CD4-positive, alpha-beta T cell treated with Interleukin-4 for 1 hour (primary cell): ENCODE measurements at regions not wholly inside any gene's neighbourhood (a gene's known extent, or its start where the extent isn't known, plus 50 kb on each side); places are given as distances from the start of the nearest gene placed in this dataset.

Source experiments
- DNase-seq, 2 donors: peaks; one replicate each; pipeline ENCODE4 v3.0.0-alpha.2; 2020 to 2022

DNA sequence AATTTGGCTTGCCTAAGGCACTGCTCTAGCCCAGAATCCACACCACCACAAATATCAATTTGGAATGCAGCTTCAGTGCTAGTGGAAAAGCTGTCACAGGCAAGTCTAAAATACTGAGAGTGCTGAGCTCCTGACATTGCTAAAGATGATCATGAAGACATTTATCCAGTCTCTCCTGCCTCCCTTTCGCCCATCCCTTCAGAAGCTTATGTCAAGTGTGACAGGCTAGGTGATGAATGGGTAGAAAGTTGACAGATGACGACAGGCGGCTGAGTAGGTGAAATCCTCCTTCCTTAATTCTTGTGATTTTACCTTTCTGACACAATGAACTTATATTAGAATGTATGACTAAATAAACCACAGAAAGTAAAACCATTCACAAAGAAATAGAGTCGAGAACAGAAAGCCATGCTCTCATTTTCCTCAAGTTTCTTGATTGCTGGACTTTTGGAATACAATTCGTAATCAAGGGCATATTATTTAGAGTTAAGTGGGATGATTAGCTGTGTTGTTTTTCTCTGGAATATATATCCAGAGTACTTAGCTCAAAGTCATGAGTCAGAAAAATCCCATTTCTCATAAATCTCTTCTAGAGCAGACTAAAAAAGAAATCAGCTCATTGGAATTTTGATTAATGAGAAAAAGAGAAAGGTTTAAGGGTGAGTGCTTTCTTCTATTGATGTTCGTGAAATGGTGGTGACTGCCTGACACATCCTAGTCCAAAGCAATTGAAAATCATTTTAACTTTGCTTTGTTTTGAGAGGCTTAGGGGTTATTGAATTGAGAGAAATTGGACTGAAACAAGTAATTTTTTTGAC, 1228.2 kb upstream of the CITED2 start:
- DNase-seq: no peak

DNA sequence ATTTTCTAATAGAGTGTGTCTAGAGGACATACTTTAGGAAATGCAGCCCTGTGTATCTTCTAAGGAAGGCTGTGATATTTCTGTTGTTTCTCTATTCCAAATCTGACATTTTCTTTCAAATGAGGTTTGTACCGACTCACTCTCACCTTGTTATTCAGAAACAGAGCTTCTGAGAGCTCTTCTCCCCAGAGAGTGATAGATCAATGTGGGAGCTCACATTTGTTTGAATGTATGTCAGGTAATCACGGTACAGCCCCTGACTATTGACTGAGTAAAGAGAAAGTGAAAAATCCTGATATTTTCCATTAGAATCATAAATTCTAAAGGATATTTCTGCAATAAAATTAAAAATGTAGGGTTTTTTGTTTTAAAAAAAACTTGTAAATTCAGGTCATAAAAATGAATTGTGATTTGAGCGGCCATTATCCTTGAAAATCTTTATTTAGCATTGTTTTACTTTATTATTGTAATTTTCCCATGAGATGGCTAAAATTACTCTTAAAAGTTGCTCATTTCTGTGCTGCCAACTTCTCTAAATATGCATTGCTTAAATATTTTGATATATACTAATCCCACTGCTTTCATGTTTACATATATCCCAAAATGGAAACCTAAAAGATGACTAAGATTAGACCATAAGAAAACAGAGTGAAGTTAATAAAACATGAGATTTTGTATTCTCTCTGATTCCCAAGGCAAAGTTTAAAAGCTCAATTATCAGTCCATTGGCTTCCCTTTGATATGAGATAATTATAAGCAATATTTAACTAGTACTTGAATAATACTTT, 1226.8 kb upstream of the CITED2 start:
- no peak for DNase-seq

DNA sequence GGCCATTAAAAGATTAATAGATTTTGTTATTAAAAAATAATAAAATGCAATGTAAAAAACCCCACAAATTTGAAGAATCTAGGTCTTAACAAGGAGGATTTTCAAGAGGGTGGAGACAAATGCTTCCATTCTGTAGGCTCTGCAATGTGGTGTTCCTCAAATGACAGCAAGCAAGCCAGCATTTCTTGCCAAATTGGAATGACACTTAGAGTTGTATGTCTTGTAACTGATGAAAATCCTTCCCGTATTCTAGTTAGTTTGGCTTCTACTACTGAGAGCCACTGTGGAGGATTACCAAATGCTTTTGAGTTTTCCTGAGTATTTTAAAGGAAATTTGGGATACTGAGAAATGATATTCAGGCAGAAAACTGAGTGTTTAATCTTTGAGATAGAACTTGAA, 1225.5 kb upstream of the CITED2 start:
- no peak for DNase-seq

DNA sequence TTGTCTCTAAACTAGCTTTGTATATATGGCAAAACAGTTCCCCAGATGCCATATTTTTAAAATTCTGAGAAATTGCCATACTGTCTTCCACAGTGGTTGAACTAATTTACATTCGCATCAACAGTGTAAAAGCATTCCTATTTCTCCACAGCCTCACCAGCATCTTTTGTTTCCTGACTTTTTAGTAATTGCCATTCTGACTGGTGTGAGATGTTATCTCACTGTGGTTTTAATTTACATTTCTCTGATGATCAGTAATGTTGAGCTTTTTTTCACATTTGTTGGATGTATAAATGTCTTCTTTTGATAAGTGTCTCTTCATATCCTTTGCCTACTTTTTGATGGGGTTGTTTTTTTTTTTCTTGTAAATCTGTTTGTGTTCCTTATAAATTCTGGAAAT, 1222.7 kb upstream of the CITED2 start:
- no peak for DNase-seq

DNA sequence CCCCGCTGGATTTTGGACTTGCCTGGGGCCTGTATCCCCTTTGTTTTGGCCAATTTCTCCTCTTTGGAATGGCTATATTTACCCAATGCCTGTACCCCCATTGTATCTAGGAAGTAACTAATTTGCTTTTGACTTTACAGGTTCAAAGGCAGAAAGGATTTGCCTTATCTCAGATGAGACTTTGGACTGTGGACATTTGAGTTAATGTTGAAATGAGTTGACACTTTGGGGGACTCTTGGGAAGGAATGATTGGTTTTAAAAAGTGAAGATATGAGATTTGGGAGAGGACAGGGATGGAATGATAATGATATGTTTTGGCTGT, 1220.3 kb upstream of the CITED2 start:
- DNase-seq: no peak

DNA sequence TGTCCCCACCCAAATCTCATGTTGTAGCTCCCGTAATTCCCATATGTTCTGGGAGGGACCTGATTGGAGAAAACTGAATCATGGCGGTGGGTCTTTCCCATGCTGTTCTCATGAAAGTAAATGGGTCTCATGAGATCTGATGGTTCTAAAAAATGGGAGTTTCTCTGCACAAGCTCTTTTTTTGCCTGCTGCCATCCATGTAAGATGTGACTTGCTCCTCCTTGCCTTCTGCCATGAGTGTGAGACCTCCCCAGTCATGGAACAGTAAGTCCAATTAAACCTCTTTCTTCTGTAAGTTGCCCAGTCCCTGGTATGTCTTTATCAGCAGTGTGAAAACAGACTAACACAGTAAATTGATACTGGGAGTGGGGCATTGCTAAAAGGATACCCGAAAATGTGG, 1218.4 kb upstream of the CITED2 start:
- no peak for DNase-seq

DNA sequence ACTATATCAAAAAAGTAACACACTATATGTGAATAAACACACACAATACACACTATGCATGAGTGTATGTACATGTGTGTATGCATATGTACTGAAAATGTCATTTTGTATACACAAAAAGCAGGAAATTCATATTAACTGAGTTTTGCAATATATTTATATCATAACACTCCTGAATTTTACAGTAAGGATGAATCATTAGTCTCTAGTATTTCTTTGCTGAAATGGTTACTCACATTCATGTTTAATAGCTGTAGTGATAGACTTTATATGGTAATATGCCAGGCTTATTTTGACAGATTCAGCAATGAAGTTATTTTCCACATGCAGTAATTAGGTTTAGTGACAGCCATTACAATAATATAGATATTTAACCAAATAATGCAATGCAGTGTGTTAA, 1216.2 kb upstream of the CITED2 start:
- DNase-seq: no peak

DNA sequence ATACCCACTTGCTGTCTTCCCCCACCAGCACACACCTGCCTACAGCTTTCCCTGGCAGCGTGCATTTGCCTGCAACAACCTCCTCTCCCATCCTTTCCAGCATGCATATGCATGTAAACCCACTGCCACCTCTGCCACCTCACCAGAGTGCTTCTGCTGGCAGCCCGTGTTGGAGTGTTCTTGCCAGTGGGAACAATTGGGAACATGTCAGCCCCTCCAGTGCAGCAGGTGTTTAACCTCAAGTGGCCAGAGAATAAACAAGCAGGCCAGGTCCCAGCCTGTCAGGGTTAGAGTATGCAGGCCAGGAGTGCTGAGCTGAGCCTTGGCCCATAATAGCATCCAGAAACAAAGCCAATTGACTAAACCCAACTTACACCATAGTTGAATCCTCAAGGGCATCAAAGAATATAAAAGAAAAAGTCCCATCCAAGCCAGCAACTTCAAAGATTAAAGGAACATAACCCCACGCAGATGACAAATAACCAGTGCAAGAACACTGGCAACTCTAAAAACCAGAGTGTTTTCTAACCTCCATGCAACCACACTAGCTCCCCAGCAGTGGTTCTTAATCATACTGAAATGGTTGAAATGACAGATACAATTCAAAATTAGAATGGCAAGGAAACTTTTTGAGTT, 1212.1 kb upstream of the CITED2 start:
- DNase-seq: no peak

DNA sequence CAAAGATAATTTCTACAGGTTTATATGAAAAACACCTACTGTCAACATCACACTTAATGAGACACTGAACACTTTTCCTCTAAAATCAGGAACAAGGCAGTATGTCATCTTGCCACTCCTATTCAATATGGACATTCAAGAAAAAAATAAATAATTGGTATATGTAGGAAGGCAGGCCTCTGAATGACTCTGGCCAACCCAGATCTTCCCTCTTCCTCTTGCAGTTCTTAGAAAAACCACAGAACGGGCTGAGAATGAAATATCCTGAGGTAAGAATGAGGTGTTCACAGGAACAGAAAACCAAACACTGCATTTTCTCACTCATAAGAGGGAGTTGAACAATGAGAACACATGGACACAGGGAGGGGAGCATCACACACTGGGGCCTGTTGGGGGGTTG, 1207.2 kb upstream of the CITED2 start:
- DNase-seq: no peak

DNA sequence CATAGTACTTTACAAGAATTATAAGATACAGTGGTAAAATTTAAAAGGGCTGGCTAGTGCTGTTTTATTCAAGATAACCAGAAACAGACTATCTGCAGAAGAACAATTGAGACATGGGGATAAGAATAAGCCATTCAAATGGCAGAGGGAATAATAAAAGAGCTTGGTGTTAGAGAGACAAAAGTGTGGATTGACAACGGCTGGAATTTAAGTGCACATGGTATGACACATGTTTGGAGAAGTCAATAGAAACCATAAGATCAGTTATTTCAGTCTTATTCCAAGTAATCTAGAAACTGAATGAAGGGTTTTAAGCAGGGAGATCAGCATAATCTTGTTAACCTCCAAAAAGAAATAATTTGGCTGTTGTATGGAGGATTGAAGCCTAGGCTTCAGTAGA, 1205.5 kb upstream of the CITED2 start:
- DNase-seq: no peak

DNA sequence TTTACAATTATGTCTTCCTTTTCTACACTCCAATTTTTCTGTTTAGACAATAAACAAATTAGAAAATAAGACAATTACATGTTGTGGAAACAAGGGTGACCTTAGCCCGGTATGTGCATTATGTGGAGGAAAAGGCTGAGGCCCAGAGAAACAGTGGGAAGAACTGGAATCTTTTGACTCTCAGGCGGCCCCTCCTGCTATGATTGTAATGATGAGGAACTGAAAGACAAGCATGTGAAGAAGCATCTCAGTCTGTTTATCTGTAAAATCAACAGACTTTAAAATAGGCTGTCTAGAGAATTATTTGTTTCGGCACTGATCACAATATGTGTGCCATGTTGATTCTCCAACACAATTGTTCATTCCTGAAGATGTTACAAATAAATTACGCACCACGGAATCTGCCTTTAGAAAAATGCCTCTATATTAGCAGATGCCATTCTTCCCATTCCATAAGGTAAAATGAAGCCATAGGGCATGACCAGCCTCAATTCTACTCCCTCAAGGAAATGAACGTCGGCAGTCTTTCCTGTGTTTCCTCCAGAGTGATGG, 1201.6 kb upstream of the CITED2 start:
- no peak for DNase-seq

DNA sequence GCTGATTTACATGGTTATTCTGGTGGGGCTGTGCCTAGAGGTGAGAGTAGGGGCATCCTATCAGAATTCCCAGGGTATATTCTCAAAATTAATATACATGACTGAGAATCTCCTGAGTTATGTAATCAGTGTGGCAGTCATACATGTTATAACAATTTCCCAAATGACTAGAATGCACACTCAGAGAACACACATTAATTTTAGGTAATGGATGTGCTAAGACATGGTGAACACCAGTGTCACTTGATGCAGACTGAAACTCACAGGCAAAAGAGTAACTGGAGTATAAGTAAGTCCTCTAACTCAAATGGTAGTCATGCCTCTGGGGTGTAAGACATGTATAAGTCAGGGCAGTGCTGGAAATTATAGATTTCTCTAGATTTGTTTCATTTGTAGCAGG, 1198.4 kb upstream of the CITED2 start:
- no peak for DNase-seq

DNA sequence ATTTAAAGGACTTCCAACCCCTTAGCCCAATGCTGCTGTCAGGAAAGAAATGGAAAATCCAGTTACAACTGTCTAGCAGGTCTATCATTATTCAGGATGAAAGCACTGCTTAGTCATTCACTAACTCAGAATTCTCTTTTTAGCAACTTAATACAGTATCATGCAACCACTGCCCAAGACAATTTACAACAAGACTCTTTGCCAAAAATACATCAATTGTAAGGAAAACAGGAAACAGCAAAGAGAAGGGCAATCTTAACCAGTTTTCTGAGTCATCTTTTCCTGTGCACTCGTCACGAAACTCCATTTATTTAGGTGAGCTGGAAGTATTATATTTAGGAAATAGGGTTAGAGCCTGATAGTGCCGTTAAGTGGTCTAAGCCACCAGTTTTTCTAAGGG, 1197.7 kb upstream of the CITED2 start:
- no peak for DNase-seq

DNA sequence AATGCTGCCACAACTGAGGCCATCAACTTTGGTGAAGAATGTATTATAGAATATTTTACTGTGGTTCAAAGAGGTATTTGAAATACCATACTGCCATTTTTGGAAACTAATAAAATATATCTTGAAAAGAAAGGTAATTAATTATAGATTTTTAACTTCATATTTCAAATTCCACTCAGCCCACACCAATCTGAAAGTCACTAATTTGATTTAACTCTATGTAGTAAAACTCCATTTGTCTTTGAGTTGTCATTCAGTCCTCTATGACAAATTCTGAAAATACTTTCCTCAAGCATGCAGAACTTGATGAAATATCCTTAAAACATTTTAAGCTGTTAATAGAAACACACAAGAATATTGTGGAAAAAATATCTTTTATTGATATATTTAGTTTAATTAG, 1196.7 kb upstream of the CITED2 start:
- no peak for DNase-seq

DNA sequence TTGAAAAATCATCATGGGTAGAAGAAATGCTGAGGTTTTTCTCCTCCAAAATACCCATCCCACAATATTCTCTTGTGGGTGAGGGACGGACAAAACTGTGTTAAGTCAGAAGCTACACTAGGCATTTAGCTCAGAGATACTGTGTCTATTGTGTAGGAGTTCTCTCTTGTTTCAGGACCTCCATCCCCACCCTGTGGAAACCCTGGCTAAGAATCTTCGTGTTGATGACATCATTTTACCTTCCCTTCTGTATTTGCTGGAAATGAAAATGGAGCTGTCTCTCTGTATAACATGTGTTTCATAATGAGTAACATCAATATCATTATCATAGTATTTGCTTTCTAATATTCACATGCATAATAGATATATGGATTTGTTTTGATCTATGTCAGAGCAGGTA, 1193.0 kb upstream of the CITED2 start:
- DNase-seq: no peak

DNA sequence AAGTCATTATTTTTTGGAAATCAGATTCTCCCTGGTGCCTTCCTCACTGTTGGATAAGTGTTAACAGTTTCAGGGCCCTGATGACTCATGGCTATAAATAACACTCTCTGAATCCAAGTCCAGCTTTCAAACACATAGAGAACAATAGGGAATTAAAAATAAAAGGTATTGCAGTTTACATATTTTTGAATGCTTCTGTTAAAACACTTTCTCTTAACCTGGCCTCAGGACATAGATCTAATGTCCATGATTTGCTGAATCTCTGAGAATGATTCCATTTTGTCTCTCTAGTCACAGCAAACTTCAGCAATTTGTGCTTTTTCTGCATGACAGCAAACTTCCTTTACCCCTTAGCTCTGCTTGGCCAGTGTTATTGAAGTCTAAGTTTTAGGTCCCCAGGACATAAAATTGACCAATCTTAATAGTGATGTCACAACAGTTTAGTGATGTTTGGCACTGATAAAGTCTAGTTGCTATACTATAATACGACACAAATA, 1192.4 kb upstream of the CITED2 start:
- DNase-seq: no peak

DNA sequence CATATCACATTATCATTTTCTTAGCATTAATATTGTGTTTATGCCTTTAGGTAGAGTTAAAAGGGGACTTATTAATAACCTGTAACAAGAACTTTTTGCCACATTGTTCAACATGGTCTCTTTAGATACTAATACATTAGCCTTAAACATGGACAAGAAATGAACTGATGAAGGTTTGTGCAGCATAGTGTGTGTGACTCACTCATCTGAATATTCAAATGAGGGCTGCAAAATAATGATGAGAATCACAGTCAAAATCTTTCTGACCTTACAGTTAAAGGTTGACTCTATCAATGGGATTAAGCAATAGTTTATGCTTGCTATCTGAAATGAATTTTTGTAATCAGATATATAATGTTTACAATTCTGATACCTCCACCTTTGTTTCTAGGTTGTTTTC, 1189.3 kb upstream of the CITED2 start:
- no peak for DNase-seq

DNA sequence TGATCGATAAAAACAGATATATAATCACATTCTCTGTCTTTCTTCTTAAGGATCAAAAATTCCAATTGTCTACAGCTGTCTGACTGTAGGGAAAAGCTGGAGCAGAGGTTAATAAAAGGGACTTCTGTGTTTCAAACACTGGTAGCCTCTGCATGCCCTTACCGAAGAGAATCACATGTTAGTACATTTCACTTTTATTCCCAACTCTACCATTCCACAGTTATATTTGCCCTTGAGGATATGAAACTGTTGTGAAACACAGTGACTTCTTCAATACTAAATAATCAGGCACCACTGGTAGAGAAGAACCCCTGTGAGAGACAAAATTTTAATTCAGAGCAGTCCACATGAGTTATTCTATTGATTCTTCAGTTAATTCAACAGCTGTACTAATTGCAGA, 1187.3 kb upstream of the CITED2 start:
- DNase-seq: no peak

DNA sequence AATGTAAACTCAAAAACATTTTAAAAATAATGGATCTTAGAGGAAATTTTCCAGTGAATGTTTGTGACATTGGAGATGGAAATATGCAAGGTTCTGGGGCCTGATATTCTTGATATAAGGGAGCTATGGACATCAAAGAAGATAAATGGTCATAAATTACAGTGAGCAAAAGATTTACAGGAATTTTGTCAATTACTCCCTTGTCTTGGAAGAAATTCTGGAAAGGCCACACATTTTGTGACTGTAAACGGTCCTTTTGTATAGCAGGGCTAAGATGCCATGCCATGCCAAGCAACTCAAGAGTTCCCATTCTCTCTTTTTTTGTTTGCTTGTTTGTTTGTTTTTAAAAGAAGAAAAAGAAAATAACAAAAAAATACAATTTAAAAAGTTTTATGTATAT, 1186.2 kb upstream of the CITED2 start:
- no peak for DNase-seq

DNA sequence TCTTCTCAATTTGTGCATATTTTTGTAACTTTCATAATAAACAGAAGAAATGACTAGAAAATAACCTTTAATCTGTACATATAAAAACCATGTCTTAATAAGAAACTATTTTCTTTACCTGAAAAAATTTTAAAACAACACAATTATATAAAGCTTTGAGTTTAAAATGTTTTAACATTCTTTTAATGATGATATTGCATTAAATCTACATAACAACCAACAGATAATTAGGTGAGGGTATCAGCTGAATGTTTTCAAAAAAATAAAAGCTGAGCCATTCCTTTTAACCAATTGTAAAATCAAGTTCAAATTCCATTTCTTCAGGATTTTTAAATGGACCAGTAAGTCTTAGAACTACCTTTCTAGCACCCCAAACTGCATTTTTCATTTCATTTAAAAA, 1185.0 kb upstream of the CITED2 start:
- DNase-seq: no peak

DNA sequence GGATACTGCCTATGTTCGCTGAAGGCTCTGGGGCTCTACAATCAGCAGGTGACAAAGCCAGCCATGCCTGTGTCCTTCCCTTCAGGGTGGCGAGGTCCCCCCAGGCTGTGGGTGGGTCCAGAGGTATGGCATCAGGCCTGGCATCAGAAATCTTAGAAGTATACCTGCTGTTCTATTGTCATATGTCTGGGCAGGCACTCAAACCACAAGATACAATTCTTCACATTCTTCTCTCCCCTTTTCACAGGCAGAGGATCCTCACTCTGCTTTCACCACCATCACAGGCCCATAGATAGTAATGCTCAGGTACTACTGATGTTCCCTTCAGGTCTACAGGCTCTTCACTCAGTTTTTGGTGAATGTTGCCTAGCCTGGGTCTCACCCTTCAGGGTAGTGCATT, 1180.0 kb upstream of the CITED2 start:
- no peak for DNase-seq

DNA sequence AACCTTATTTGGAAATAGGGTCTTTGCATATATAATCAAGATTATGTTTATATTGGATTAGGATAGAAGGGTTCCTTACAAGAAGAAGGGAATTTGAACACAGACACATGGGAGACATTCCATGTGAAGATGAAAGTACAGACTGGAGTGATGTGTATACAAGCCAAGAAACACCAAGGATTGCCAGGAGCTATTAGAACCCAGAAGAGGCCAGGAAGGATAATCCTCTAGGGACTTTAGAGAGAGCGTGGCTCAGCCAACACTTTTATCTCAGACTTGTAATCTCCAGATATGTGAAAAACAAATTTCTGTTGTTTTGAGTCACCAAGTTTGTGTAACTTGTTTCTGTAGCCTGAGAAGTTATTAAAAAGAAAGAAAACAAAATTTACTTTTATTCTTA, 1173.9 kb upstream of the CITED2 start:
- no peak for DNase-seq

DNA sequence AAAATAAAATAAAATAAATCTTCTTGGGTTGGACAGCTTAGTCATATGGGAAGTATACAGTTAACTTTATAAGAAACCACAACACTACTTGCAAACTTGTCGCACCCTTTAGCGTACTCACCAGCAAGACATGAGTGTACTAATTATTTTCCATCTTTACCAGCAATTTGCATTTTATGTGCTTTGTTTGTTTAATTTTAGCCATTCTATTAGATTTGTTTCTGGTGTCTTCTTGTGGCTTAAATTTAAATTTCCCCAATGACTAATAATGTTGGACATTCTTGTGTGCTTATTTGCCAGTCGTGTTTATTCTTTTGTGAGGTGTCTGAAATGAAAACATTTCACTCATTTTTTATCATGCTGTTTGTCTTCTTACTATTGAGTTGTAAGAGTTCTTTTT, 1172.2 kb upstream of the CITED2 start:
- DNase-seq: no peak

DNA sequence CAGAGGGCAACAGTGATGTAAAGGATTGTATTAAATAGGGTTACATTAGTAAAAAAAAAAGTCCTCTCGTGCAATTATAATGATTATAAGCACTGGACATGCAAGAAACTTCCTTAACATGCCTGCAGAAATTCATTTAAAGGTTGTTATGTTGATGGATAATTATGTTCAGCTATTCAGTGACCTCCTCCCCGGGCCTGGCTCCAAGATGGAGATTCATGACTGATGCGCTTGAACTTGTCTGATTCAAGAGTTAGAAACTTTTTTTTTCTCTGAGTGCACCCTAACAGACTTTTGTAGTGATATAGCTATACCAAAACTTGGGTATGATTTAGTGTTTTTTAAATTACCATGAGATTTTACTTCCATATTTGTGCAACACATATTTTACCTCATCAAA, 1170.0 kb upstream of the CITED2 start:
- no peak for DNase-seq
